ENCODE measurements at regions not wholly inside any gene's neighbourhood (a gene's known extent, or its start where the extent isn't known, plus 50 kb on each side); places are given as distances from the start of the nearest gene placed in this dataset.
A peak's percentile ranks its signal among the peaks of the same experiment; 100 is the strongest.

GRCh38 chr16:82488460-82488859 is 138.3 kb upstream of the CDH13 start:
- DNase-seq, result no peak

GRCh38 chr16:82481455-82481854 is 145.3 kb upstream of the CDH13 start:
- no peak for DNase-seq

- DNase-seq, result no peak
Measured at GRCh38 chr16:82476786-82477185, 150.0 kb upstream of the CDH13 start.

GRCh38 chr16:82470620-82471152 is 156.1 kb upstream of the CDH13 start:
- DNase-seq, result no peak

- no peak for DNase-seq
Measured at GRCh38 chr16:82470016-82470415, 156.8 kb upstream of the CDH13 start.

GRCh38 chr16:82464187-82464586 is 162.6 kb upstream of the CDH13 start:
- DNase-seq, result no peak

- no peak for DNase-seq
Measured at GRCh38 chr16:82460766-82461165, 166.0 kb upstream of the CDH13 start.

GRCh38 chr16:82459580-82460256 is 167.1 kb upstream of the CDH13 start:
- no peak for DNase-seq

- DNase-seq, result peak; percentile 15
Measured at GRCh38 chr16:82456683-82457082, 170.1 kb upstream of the CDH13 start.

- DNase-seq, result no peak
Measured at GRCh38 chr16:82454566-82454965, 172.2 kb upstream of the CDH13 start.

- DNase-seq, result no peak
Measured at GRCh38 chr16:82454152-82454551, 172.6 kb upstream of the CDH13 start.

GRCh38 chr16:82452004-82452756 is 174.6 kb upstream of the CDH13 start:
- no peak for DNase-seq

- DNase-seq, result no peak
Measured at GRCh38 chr16:82451449-82451848, 175.3 kb upstream of the CDH13 start.

- DNase-seq, result no peak
Measured at GRCh38 chr16:82440336-82440735, 186.4 kb upstream of the CDH13 start.

GRCh38 chr16:82439678-82440293 is 187.0 kb upstream of the CDH13 start:
- DNase-seq, result no peak

GRCh38 chr16:82433042-82433441 is 193.7 kb upstream of the CDH13 start:
- DNase-seq, result no peak

- no peak for DNase-seq
Measured at GRCh38 chr16:82432261-82432660, 194.5 kb upstream of the CDH13 start.

- DNase-seq, result no peak
Measured at GRCh38 chr16:82425661-82426060, 201.1 kb upstream of the CDH13 start.

- DNase-seq, result no peak
Measured at GRCh38 chr16:82421851-82422250, 204.9 kb upstream of the CDH13 start.

- DNase-seq, result no peak
Measured at GRCh38 chr16:82419332-82419731, 207.4 kb upstream of the CDH13 start.

- no peak for DNase-seq
Measured at GRCh38 chr16:82414476-82414875, 212.3 kb upstream of the CDH13 start.

GRCh38 chr16:82412770-82413169 is 214.0 kb upstream of the CDH13 start:
- no peak for DNase-seq

GRCh38 chr16:82405736-82406135 is 221.0 kb upstream of the CDH13 start:
- DNase-seq, result no peak

Measured in NCI-H146 (cell line).